Activated naive CD4-positive, alpha-beta T cell treated with anti-CD3 and anti-CD28 coated beads, Interleukin-2, amount 50 U/mL, for 16 hours (primary cell): ENCODE measurements at regions not wholly inside any gene's neighbourhood (a gene's known extent, or its start where the extent isn't known, plus 50 kb on each side); places are given as distances from the start of the nearest gene placed in this dataset.
"Not testable (repeated sequence)": the region's sequence is repeated elsewhere in the genome, so short reads cannot be mapped to it uniquely, and the experiment has no call there.

Experiments
- DNase-seq: peaks from one replicate; pipeline ENCODE4 v3.0.0-alpha.2; 2020

- no peak for DNase-seq
Measured at GRCh38 chr5:15333091-15333490, 166.9 kb upstream of the FBXL7 start.

GRCh38 chr5:15326932-15327331 is 173.0 kb upstream of the FBXL7 start:
- DNase-seq: no peak

- no peak for DNase-seq
Measured at GRCh38 chr5:15326471-15326870, 173.5 kb upstream of the FBXL7 start.

- DNase-seq: no peak
Measured at GRCh38 chr5:15322421-15322820, 177.6 kb upstream of the FBXL7 start.

GRCh38 chr5:15321776-15322175 is 178.2 kb upstream of the FBXL7 start:
- no peak for DNase-seq

GRCh38 chr5:15320871-15321270 is 179.1 kb upstream of the FBXL7 start:
- no peak for DNase-seq

- no peak for DNase-seq
Measured at GRCh38 chr5:15304914-15305834, 194.8 kb upstream of the FBXL7 start.

- no peak for DNase-seq
Measured at GRCh38 chr5:15304066-15304731, 195.8 kb upstream of the FBXL7 start.

GRCh38 chr5:15300141-15300540 is 199.8 kb upstream of the FBXL7 start:
- DNase-seq: no peak

- no peak for DNase-seq
Measured at GRCh38 chr5:15290953-15291352, 209.0 kb upstream of the FBXL7 start.

- DNase-seq: no peak
Measured at GRCh38 chr5:15286650-15287049, 213.3 kb upstream of the FBXL7 start.

GRCh38 chr5:15285901-15286583 is 213.9 kb upstream of the FBXL7 start:
- DNase-seq: no peak

- DNase-seq: no peak
Measured at GRCh38 chr5:15284706-15285105, 215.3 kb upstream of the FBXL7 start.

- no peak for DNase-seq
Measured at GRCh38 chr5:15283076-15283475, 216.9 kb upstream of the FBXL7 start.

GRCh38 chr5:15282611-15283010 is 217.4 kb upstream of the FBXL7 start:
- no peak for DNase-seq

GRCh38 chr5:15271596-15271995 is 228.4 kb upstream of the FBXL7 start:
- DNase-seq: not testable (repeated sequence)

GRCh38 chr5:15267966-15268365 is 232.0 kb upstream of the FBXL7 start:
- no peak for DNase-seq

- no peak for DNase-seq
Measured at GRCh38 chr5:15266841-15267240, 233.1 kb upstream of the FBXL7 start.

- DNase-seq: no peak
Measured at GRCh38 chr5:15266229-15266628, 233.8 kb upstream of the FBXL7 start.

- no peak for DNase-seq
Measured at GRCh38 chr5:15263942-15264341, 236.0 kb upstream of the FBXL7 start.

GRCh38 chr5:15263406-15263805 is 236.6 kb upstream of the FBXL7 start:
- no peak for DNase-seq

- DNase-seq: no peak
Measured at GRCh38 chr5:15261269-15261995, 238.5 kb upstream of the FBXL7 start.
